HG03139 (cell line): ENCODE measurements at regions not wholly inside any gene's neighbourhood (a gene's known extent, or its start where the extent isn't known, plus 50 kb on each side); places are given as distances from the start of the nearest gene placed in this dataset.

Experiments
- ATAC-seq: cut with Tn5 transposase; IDR thresholded peaks from one replicate; pipeline ENCODE4 v1.9.1; 2021; ENCODE audit not compliant: unreplicated experiment

DNA sequence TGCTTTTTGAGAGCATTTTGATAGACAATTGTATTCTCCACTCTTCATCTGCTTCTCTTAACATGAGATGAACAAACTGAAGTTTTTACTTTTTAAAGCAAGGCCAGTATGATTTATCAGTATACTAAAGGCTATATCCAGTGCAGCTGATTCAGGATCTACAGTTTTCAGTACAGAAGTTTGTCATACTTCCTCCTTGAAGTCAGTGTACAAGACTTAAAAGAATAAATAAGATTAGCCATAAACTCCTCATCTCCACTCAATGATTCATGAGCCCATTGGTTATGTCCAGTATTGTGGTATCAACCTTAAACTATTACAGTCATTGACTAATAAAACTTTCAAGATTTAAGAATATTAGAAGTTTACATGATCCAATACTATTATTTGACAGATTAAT is 374.8 kb upstream of the EPHA7 start:
- ATAC-seq = no peak

- ATAC-seq = no peak
Observed at GRCh38 chr6:93792746-93793145, 373.4 kb upstream of the EPHA7 start.

DNA sequence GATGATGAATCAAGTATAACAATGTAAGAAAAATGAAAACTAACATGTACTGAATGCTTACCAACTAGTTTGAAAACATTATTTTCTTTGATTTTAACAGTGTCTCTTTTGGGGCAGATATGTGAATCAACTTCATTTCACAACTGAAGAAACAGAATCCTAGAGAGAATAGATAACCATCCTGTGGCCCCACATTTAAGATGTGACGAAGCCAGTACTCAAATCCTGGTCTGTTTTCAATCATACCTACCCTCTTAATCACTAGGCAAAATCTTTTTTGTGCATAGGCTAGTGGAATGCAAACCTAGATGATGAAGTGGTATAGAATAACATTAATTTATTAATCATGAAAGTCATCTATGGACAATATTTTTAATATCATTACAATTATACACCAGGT is 371.6 kb upstream of the EPHA7 start:
- no peak for ATAC-seq

DNA sequence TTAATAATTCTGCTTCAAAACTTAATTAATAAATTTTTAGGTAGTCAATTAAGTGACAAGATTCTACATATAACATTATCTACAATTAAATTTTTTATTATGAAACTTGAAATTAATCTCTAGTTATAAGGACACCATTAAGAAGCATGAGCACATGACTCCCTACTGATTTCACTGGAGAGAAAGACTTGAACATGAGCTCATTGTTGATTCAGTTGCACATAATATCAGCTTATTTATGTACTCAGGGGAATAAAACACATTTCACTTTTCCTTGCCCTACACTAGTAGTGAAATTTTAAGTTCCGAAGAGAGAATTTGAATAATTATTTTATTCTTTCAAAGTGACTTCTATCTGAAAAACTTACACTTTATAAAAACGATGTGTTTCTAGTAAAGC is 370.2 kb upstream of the EPHA7 start:
- no peak for ATAC-seq

DNA sequence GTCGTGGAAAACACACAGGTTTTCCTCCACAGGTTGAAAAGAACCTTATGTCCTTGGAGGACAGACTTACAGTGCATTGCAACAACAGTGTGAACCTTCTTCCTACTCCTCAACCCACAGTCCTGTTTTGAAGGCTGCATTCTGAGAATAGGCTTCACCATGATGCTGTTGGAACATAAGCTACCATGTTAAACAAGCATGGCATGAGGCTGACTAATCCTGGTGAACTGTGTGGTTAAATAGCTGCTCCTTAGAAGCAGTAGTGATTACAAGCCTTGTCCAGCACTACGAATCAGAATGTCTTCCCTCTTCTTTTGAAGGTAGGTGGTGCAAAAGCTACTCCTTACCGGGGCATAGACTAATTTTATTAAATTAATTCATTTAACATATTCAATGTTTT is 368.5 kb upstream of the EPHA7 start:
- no peak for ATAC-seq

- ATAC-seq = no peak
Observed at GRCh38 chr6:93786474-93787330, 367.3 kb upstream of the EPHA7 start.

DNA sequence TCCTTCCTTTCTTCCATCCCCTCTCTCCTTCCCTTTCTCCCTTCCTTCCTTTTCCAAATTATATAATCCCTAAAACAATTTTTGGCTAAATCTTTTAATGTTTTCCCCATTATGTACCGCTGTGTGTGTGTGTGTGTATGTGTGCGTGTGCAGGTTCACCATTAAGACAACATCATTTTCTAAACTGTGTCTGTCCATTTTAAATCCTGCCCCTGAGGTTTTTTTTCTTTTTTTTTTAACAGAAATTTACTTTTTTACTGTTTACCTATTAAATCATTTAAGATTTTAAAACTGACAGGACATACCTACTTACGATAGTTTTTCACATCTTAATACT is 366.3 kb upstream of the EPHA7 start:
- no peak for ATAC-seq

DNA sequence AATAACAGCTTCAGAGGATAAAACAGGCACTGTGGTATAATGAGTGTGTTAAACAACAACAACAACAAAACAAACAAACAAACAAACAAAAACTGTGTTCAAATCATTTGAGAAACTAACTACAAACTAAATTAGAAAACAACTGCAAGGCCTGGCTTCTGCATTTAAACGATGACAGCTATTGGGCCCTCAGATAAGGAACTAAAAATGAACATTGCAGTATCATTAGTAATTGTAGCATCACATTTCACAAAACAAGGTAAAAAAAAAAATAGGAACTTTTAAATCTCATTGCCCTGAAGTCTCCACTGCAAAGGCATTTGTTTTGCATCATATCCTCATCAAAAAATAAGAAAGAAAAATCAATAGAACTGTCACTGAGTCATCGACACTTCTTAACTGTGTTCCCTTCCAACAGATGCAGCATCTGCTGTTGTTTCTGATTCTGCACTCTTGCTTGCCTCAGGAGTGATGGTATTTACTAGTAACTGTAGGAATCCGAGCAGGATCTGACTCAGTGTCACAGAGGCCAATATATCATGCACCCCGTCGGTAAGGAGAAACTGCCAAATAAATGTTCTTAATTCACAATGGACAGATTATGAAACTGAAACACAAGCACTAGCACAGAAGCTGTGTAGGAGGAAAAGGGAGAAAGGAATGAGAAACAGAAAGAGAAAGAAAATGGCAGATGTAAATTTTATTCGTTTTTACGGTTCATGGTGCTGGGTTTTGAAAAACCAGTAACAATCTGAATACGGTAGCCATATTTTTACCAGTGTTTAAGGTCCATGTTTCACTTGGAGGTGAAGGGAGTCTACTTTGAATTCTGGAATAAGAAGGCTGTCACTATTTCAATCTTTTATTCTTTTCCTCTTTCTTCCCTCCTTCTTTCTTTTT is 365.7 kb upstream of the EPHA7 start:
- ATAC-seq = no peak

- ATAC-seq = no peak
Observed at GRCh38 chr6:93779086-93779841, 359.9 kb upstream of the EPHA7 start.

- ATAC-seq = no peak
Observed at GRCh38 chr6:93759190-93759589, 339.8 kb upstream of the EPHA7 start.

DNA sequence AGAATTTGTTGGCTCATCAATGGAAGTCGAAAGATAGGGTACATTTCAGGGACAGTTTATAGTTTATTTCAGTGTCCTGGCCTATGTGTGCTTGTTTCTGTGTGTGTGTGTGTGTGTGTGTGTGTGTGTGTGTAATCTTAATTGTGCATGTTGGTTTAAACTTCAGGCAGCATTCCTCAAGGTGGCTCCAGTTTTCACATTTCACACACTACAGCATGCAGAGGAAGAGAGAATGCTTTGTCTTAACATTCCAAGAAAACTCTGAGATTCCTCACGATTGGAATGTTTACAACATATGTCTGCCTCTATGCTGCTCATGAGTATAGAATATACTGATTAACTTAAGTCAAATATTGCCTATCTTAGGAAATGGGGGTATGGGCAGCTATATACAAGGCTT is 332.6 kb upstream of the EPHA7 start:
- no peak for ATAC-seq

GRCh38 chr6:93749930-93750329 is 330.6 kb upstream of the EPHA7 start:
- no peak for ATAC-seq

GRCh38 chr6:93749191-93749590 is 329.8 kb upstream of the EPHA7 start:
- no peak for ATAC-seq

DNA sequence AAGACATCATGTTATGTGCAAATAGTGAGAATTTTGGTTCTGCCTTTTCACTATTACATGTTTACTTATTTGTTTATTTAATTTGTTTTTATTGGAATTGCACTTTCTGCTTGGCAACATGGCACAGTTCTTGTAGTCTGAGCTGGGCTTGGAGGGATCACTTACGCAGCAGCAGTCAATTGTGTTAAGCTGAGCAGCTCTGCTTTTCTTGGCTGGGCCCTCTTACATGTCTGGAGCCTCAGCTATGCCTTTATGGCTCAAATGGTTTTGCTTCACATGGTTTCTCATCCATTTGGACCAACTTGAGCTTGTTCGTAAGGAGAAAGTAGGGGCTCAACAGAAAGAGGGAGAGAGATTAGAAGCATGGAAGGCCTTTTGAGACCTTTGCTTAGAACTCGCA is 327.5 kb upstream of the EPHA7 start:
- ATAC-seq = no peak

GRCh38 chr6:93745306-93745705 is 325.9 kb upstream of the EPHA7 start:
- no peak for ATAC-seq

DNA sequence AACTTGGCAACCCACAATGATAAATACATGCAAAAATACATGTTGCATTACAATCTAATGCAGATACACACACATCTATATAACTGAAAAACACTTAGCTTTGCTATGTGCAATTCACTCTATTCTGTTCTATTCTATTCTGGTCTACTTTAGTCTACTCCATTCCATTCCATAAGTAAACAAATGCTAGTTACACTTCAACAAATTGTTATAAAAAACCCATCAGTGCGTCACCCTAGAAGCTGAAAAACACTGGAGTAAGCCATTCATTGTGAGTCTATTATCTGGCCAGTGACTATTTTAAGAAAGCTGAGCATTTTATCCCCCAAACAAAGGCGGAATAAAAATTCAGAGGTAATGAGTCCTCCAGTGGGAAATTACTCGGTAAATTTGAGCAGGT is 315.7 kb upstream of the EPHA7 start:
- ATAC-seq = no peak

DNA sequence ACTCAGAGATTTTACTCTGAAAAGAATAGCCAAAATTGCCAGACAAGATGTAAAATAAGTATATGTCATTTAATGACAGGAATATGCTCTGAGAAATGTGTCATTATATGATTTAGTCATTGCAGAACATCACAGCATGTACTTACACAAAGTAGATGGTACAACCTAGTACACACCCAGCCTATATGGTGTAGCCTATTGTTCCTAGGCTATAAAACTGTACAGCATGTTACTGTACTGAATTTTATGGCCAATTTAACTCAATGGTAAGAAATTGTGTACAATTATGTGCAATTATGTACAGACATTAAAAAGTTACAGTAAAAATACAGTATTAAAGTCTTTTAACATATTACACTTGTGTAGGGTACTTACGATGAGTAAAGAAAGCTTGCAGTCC is 311.9 kb upstream of the EPHA7 start:
- no peak for ATAC-seq

- no peak for ATAC-seq
Observed at GRCh38 chr6:93728150-93728549, 308.8 kb upstream of the EPHA7 start.

DNA sequence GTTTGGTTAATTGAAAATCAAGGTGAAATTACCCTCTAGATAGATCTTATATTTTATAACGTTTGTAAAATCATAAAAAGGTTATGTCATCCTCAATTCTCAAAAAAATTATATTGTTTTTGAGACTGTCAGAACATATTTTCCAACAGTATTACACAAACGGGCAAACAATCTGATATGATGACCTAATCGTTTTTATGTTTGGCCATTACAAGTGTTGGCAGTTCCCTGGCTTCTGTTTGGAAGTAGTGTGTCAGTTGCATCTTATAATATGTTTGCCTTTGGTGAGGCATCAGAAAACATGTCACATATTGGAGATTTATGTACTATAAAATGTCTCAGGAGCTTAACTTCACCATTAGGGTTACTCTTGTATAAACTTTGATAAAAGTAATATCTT is 308.1 kb upstream of the EPHA7 start:
- ATAC-seq = no peak

DNA sequence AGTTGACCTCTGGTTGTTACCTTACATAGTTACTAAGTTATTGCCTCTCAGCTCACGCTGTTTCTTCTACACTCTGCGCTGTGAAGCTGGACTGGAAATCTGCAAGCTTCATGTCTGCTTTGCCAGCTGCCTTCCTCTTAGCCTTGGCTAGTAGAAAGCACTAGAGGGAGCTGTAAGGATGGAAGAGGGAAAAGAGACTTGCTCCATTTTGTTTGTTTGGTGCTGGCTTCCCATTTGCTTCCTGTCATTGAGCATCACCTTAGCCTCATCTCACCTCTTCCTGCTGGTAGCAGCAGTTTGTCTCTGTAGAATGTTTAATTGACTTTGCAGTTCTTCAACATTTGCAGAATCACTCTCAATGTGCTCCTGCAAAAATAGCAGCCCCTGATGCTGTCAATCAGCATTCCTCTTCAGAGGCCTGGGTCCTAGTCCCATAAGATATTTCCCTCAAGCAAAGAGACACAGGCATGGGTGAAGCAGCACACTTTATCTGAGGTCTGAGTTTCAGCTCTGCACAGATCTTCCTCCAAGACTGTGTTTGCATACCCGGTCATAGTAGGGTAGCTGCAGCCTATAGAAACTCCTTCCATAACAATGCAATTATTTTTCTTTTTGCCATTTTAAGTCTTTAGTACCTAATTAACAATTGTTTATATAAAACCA is 302.2 kb upstream of the EPHA7 start:
- no peak for ATAC-seq

DNA sequence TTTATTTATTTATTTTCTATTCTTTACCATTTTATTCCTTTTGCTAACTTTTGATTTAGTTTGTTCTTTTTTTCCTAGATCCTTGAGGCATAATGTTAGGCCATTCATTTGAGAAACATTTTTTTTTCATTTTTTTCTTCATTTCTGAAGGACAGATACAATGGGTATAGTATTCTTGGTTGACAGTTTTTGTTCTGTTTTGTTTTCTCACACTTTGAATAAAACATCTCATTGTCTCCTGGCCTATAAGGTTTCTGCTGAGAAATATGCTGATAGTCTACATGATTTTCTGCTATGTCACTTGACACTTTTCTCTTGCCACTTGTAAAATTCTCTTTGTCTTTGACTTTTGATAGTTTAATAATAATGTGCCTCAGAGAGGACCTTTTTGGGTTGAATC is 294.6 kb upstream of the EPHA7 start:
- ATAC-seq = no peak
